ENCODE measurements at regions not wholly inside any gene's neighbourhood (a gene's known extent, or its start where the extent isn't known, plus 50 kb on each side); places are given as distances from the start of the nearest gene placed in this dataset.

GRCh38 chr4:32206756-32207155 lies 1486.6 kb downstream of the PCDH7 start:
- Histone ChIP-seq H3K36me3 (no peaks in the 10 kb centered on the region), H3K4me1 (no peaks in the 10 kb centered on the region), H3K9me3 (replicated peaks) (no peaks in the 10 kb centered on the region), H3K27me3 (no peaks in the 10 kb centered on the region), H3K27ac (no peak overlapping the region), H3K4me3 (no peak overlapping the region)
- DNase-seq, result no peak

GRCh38 chr4:32207456-32207855 lies 1487.3 kb downstream of the PCDH7 start:
- no peaks in the 10 kb centered on the region for H3K4me1 ChIP-seq

GRCh38 chr4:32215277-32215676 lies 1495.1 kb downstream of the PCDH7 start:
- Histone ChIP-seq H3K36me3 (no peaks in the 10 kb centered on the region), H3K27me3 (no peaks in the 10 kb centered on the region), H3K4me1 (no peaks in the 10 kb centered on the region), H3K4me3 (no peak overlapping the region), H3K9me3 (replicated peaks) (no peaks in the 10 kb centered on the region), H3K27ac (no peak overlapping the region)
- peak in 1 of 2 experiments; percentile 2 for DNase-seq

More at GRCh38 chr4:32207456-32207855, 1487.3 kb downstream of the PCDH7 start:
- Histone ChIP-seq H3K4me3 (no peak overlapping the region), H3K27ac (no peak overlapping the region), H3K9me3 (replicated peaks) (no peaks in the 10 kb centered on the region), H3K36me3 (no peaks in the 10 kb centered on the region), H3K27me3 (no peaks in the 10 kb centered on the region)
- DNase-seq, result no peak

DNA sequence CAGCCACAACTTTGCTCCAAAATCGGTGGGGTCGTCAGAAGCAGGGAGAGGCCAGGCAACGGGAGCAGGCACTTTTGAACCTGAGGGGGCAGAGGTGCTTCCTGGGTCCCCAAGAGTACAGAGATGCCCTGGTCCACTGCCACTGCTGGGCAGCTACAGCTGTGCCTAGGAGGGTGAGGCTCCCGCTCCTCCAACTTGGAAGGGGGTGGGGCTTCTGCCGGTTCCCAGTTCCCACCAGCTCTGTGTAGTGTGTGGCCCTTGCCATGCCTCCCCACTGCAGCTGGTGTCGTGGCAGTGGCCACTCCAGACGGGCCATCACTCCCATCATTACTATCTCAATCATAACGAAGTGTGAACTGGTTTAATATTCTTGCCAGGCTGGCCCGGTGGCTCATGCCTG lies 1496.3 kb downstream of the PCDH7 start:
- Histone ChIP-seq H3K27me3 (no peaks in the 10 kb centered on the region), H3K4me3 (no peak overlapping the region)

DNA sequence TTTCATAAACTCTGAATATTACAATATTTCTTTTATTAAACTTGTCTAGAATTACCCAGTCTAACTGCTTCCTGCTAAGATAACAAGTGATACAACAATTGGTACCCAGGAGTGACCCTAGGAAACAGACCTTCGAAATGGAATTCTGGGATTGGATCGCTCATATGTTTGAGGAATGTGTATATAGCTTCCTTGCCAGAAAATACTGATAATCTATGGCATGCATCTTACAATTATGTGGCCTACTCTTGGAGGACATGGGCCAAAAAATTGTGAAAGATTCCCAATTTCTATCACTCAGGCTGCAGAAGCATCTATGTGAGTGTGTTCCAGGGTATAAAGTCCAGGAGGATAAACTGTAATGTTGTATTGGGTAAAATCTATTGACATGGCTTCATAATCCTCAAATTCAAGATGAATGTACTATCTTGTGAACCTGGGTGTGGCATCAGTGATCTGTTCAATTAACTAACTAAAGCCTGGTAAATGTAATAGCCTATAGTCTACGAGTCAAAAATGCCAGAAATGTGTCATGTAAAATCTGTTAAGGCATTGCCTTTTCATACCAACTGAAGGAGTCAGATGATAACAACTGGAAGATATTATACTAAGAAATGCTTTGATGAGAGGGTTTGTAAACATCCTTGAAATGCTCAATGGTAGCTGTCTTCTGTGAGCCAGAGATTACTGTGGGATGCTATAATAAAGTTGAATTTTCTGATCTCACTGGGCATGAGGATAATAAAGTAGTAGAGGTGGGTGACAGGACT lies 1499.3 kb downstream of the PCDH7 start:
- H3K27ac ChIP-seq, result no peak overlapping the region
- no peak for DNase-seq
- no peak overlapping the region for H3K4me3 ChIP-seq
- no peaks in the 10 kb centered on the region for H3K36me3 ChIP-seq
- H3K9me3 ChIP-seq (replicated peaks), result no peaks in the 10 kb centered on the region; the same call in none of the 2 replicates
- no peaks in the 10 kb centered on the region for H3K27me3 ChIP-seq
- H3K4me1 ChIP-seq, result no peaks in the 10 kb centered on the region

More for the DNA sequence above, 1496.3 kb downstream of the PCDH7 start:
- H3K36me3 ChIP-seq, result no peaks in the 10 kb centered on the region
- DNase-seq, result no peak
- H3K27ac ChIP-seq, result no peak overlapping the region
- no peaks in the 10 kb centered on the region for H3K4me1 ChIP-seq
- no peaks in the 10 kb centered on the region for H3K9me3 ChIP-seq (replicated peaks)

DNA sequence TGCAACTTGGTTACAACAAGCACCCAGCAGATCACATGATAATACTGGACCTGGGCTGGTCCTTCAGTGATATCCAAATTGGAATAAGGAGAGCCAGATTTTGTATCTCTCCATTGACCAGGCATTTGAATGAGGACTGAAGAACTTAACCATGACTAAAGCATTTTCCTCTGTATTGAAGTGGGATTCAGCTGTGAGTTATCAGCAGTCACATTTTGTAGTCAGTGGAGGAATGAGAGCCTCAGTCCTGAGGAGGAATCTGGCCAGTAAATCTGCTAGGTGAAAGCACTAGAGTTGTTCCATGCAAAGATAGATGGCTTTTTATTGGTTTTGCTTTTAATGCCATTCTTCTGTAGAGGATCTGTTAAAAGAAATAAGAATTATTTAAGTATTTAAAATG lies 1506.0 kb downstream of the PCDH7 start:
- Histone ChIP-seq H3K4me1 (peaks cover 8% of the 10 kb centered on the region; the same call in 1 of the 2 replicates), H3K4me3 (no peak overlapping the region)
- peak; percentile 32 to 65 for DNase-seq

DNA sequence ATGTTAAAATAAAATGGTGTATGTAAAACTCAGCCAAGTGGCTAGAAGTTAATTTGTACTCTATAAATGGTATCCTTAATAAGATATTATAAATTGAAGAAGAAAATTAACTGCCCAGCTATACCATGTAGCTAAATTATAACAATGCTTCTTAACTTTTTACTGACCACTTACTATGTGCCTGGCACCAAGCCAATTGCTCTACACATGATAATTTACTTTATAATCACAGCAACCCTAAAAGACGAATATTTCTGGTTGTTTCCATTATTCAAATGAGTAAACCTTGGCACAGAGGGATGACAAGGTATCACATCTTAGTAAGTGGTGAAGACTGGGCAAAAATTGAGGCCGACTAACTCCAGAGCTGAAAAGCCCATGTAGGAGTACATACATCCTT lies 1506.6 kb downstream of the PCDH7 start:
- peaks cover 8% of the 10 kb centered on the region; the same call in 1 of the 2 replicates for H3K4me1 ChIP-seq
- H3K36me3 ChIP-seq, result no peaks in the 10 kb centered on the region
- no peaks in the 10 kb centered on the region; the same call in none of the 2 replicates for H3K9me3 ChIP-seq (replicated peaks)
- no peaks in the 10 kb centered on the region for H3K27me3 ChIP-seq
- peak overlapping the region; percentile 59 for H3K27ac ChIP-seq
- DNase-seq, result no peak
- H3K4me3 ChIP-seq, result no peak overlapping the region

More for the DNA sequence above, 1506.0 kb downstream of the PCDH7 start:
- no peaks in the 10 kb centered on the region for H3K36me3 ChIP-seq
- peak overlapping the region; percentile 59 for H3K27ac ChIP-seq
- no peaks in the 10 kb centered on the region; the same call in none of the 2 replicates for H3K9me3 ChIP-seq (replicated peaks)
- no peaks in the 10 kb centered on the region for H3K27me3 ChIP-seq

DNA sequence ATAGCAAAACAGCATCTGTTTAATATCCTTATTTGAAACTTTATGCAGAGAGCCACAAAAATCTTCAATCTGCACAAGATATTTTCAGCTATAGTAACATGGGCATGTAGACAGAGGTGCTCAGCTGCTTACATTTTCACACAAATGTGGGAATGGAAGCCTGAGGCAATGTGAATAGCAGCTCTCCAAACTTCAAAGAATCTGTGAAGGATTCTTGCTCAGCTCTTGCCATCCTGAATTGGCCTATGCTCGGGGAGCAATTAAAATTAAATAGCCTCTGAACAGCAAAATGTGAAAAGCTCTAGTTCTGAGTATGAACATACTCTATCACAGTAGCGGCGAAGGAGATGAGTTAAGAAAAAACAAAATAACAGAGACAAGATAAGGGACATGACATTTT lies 1523.8 kb downstream of the PCDH7 start:
- Histone ChIP-seq H3K27ac (no peak overlapping the region), H3K4me1 (no peaks in the 10 kb centered on the region), H3K36me3 (no peaks in the 10 kb centered on the region), H3K9me3 (replicated peaks) (no peaks in the 10 kb centered on the region; the same call in 1 of the 2 replicates), H3K4me3 (no peak overlapping the region), H3K27me3 (no peaks in the 10 kb centered on the region)
- no peak for DNase-seq

GRCh38 chr4:32249040-32249439 lies 1528.9 kb downstream of the PCDH7 start:
- no peaks in the 10 kb centered on the region; the same call in 1 of the 2 replicates for H3K9me3 ChIP-seq (replicated peaks)
- no peaks in the 10 kb centered on the region for H3K36me3 ChIP-seq
- no peak for DNase-seq
- no peaks in the 10 kb centered on the region for H3K4me1 ChIP-seq
- H3K4me3 ChIP-seq, result no peak overlapping the region
- H3K27ac ChIP-seq, result no peak overlapping the region
- H3K27me3 ChIP-seq, result no peaks in the 10 kb centered on the region

DNA sequence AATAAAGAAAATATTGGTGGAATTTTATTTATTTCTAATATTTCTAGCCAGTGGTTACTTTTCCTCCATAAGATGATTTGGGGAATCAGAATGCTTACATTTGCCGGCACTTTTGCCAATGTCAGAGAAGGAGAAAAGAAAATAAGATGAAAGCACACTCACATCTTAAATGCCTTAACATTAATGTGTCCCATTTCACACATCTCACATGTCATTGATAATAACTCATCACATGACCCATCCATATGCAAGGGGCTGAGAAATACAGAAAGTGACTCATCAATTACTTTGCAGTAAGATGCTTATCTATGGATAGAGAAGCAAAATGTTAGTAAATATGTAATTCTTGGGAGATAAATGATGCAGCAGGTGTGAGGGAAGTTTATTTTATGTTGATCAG lies 1531.0 kb downstream of the PCDH7 start:
- Histone ChIP-seq H3K27ac (no peak overlapping the region), H3K4me3 (no peak overlapping the region), H3K36me3 (no peaks in the 10 kb centered on the region), H3K9me3 (replicated peaks) (no peaks in the 10 kb centered on the region; the same call in 1 of the 2 replicates), H3K4me1 (no peaks in the 10 kb centered on the region), H3K27me3 (no peaks in the 10 kb centered on the region)
- DNase-seq, result no peak

GRCh38 chr4:32251926-32252325 lies 1531.8 kb downstream of the PCDH7 start:
- Histone ChIP-seq H3K4me3 (no peak overlapping the region), H3K36me3 (no peaks in the 10 kb centered on the region), H3K27ac (no peak overlapping the region), H3K9me3 (replicated peaks) (no peaks in the 10 kb centered on the region; the same call in 1 of the 2 replicates), H3K27me3 (no peaks in the 10 kb centered on the region), H3K4me1 (no peaks in the 10 kb centered on the region)
- DNase-seq, result no peak

- H3K36me3 ChIP-seq, result no peaks in the 10 kb centered on the region
- no peak overlapping the region for H3K27ac ChIP-seq
- DNase-seq, result no peak
- H3K4me1 ChIP-seq, result no peaks in the 10 kb centered on the region
- no peak overlapping the region for H3K4me3 ChIP-seq
- H3K27me3 ChIP-seq, result no peaks in the 10 kb centered on the region
- H3K9me3 ChIP-seq (replicated peaks), result no peaks in the 10 kb centered on the region
Observed at GRCh38 chr4:32254216-32254615, 1534.0 kb downstream of the PCDH7 start.

DNA sequence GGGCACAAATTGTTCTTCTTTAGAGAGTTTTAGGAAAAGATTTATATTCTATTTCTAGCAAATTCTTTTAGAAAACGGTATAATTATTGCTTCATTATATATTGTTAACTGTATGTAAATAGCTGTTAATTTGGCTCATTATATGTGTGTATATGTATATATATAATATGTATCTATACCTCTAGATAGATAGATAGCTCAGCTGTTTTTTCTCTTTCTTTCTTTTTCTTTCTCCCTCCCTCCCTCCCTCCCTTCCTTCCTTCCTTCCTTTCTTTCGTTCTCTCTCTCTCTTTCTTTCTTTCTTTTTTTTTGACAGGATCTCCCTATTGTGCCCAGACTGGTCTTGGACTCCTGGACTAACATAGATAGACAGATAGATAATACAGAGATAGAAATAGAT lies 1538.8 kb downstream of the PCDH7 start:
- H3K4me3 ChIP-seq, result no peak overlapping the region
- no peak for DNase-seq
- H3K36me3 ChIP-seq, result no peaks in the 10 kb centered on the region
- H3K27ac ChIP-seq, result no peak overlapping the region
- no peaks in the 10 kb centered on the region for H3K9me3 ChIP-seq (replicated peaks)
- no peaks in the 10 kb centered on the region for H3K4me1 ChIP-seq
- no peaks in the 10 kb centered on the region for H3K27me3 ChIP-seq

DNA sequence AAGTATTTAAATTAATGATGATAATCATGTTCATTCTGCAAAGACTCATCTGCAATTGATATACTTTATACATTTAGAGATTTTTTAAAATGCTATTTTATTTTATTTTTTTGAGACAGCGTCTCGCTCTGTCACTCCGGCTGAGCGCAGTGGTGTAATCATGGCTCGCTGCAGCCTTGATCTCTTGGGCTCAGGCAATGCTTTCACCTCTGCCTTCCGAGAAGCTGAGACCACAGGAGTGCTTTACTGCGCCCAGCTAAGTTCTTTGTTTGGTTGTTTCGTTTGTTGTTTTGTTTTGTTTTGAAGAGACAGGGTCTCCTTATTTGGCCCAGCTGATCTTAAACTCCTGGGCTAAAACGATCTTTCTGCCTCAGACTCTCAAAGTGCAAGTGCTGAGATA lies 1541.0 kb downstream of the PCDH7 start:
- no peaks in the 10 kb centered on the region for H3K9me3 ChIP-seq (replicated peaks)
- no peaks in the 10 kb centered on the region for H3K4me1 ChIP-seq
- no peak for DNase-seq
- H3K4me3 ChIP-seq, result no peak overlapping the region
- H3K27me3 ChIP-seq, result no peaks in the 10 kb centered on the region
- no peaks in the 10 kb centered on the region for H3K36me3 ChIP-seq
- H3K27ac ChIP-seq, result no peak overlapping the region

DNA sequence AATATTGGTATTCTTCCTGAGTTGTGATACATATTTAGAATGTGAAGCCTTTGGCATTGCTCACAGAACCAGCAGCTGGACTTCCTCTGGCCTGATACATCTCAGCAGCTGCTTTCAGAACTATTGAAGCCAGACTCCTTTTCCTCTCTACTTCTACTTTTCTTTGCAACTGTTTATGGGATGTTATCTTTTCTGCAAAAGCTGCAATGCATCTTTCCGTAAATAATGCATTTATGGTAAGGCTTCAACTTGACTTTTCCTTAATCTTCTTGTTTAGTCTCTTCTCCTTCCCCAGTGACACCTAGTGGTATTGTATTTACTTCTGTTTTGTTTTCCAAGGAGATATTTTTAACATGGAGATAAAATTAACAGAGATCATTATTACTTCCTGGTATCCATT lies 1548.7 kb downstream of the PCDH7 start:
- H3K27ac ChIP-seq, result no peak overlapping the region
- H3K4me3 ChIP-seq, result no peak overlapping the region
- no peaks in the 10 kb centered on the region for H3K36me3 ChIP-seq
- no peaks in the 10 kb centered on the region for H3K9me3 ChIP-seq (replicated peaks)
- peak in 1 of 2 experiments; percentile 30 for DNase-seq
- H3K27me3 ChIP-seq, result no peaks in the 10 kb centered on the region
- peaks cover 3% of the 10 kb centered on the region; the same call in 1 of the 2 replicates for H3K4me1 ChIP-seq

DNA sequence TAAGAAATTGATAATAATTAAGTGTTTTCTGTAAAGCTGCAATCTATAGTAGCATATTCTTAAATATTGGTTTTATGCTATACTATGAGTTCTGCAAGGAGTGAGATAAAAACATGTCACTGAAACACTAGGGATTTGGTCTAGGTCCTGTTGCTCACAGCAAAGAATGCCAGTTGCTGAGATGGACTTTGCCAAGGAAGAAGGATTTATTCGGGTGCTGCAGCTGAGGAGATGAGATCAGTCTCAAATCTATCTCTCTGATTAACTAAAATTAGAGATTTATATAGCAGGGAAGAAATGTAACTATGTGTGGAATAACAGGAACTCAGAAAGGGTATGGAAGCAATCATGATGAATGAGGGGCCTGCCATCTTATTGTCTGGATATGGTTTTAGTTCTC lies 1569.9 kb downstream of the PCDH7 start:
- H3K27ac ChIP-seq, result no peak overlapping the region
- no peaks in the 10 kb centered on the region for H3K36me3 ChIP-seq
- H3K4me3 ChIP-seq, result no peak overlapping the region
- DNase-seq, result no peak
- H3K27me3 ChIP-seq, result no peaks in the 10 kb centered on the region
- 0 out of 2 replicates have a peak, but pooled peaks cover 5% of the 10 kb centered on the region for H3K9me3 ChIP-seq (replicated peaks)
- H3K4me1 ChIP-seq, result no peaks in the 10 kb centered on the region
